HG02642 (cell line): ENCODE measurements at regions not wholly inside any gene's neighbourhood (a gene's known extent, or its start where the extent isn't known, plus 50 kb on each side); places are given as distances from the start of the nearest gene placed in this dataset.
"Not testable (repeated sequence)": the region's sequence is repeated elsewhere in the genome, so short reads cannot be mapped to it uniquely, and the experiment has no call there.

Source experiments
- ATAC-seq: cut with Tn5 transposase; IDR thresholded peaks from one replicate; pipeline ENCODE4 v1.9.1; 2021; ENCODE audit warnings: mild to moderate bottlenecking; ENCODE audit not compliant: unreplicated experiment, poor library complexity

GRCh38 chr1:213415691-213416380 is 364.8 kb downstream of the RPS6KC1 start:
- ATAC-seq, result no peak

GRCh38 chr1:213416461-213417224 is 365.6 kb downstream of the RPS6KC1 start:
- no peak for ATAC-seq

- ATAC-seq, result no peak
These were observed 366.3 kb downstream of the RPS6KC1 start for GRCh38 chr1:213417225-213417820.

GRCh38 chr1:213417846-213418245 is 366.8 kb downstream of the RPS6KC1 start:
- no peak for ATAC-seq

- no peak for ATAC-seq
These were observed 367.4 kb downstream of the RPS6KC1 start for GRCh38 chr1:213418268-213419071.

GRCh38 chr1:213419401-213420030 is 368.5 kb downstream of the RPS6KC1 start:
- ATAC-seq, result no peak

GRCh38 chr1:213421178-213421577 is 370.1 kb downstream of the RPS6KC1 start:
- not testable (repeated sequence) for ATAC-seq

- no peak for ATAC-seq
These were observed 372.0 kb downstream of the RPS6KC1 start for GRCh38 chr1:213423041-213423440.

GRCh38 chr1:213423605-213424004 is 372.6 kb downstream of the RPS6KC1 start:
- ATAC-seq, result no peak

- no peak for ATAC-seq
These were observed 374.5 kb downstream of the RPS6KC1 start for GRCh38 chr1:213425376-213426030.

- no peak for ATAC-seq
These were observed 378.6 kb downstream of the RPS6KC1 start for GRCh38 chr1:213429642-213430041.

- ATAC-seq, result no peak
These were observed 384.7 kb downstream of the RPS6KC1 start for GRCh38 chr1:213435715-213436114.

GRCh38 chr1:213438339-213438738 is 387.3 kb downstream of the RPS6KC1 start:
- no peak for ATAC-seq

GRCh38 chr1:213439703-213440102 is 388.7 kb downstream of the RPS6KC1 start:
- no peak for ATAC-seq

GRCh38 chr1:213440766-213441165 is 389.7 kb downstream of the RPS6KC1 start:
- ATAC-seq, result no peak

GRCh38 chr1:213443415-213443814 is 392.4 kb downstream of the RPS6KC1 start:
- ATAC-seq, result no peak

- no peak for ATAC-seq
These were observed 393.2 kb downstream of the RPS6KC1 start for GRCh38 chr1:213444224-213444623.

GRCh38 chr1:213446496-213446895 is 395.5 kb downstream of the RPS6KC1 start:
- ATAC-seq, result no peak

- ATAC-seq, result no peak
These were observed 397.3 kb downstream of the RPS6KC1 start for GRCh38 chr1:213448360-213448759.

GRCh38 chr1:213448776-213449175 is 397.7 kb downstream of the RPS6KC1 start:
- ATAC-seq, result no peak
